WTC11 (cell line): ENCODE measurements at regions not wholly inside any gene's neighbourhood (a gene's known extent, or its start where the extent isn't known, plus 50 kb on each side); places are given as distances from the start of the nearest gene placed in this dataset.

Source experiments
- ATAC-seq: fragments of 200-7000 bp; cut with Tn5 transposase; 2 replicates; pipeline ENCODE4 v1.10.0; 2021; ENCODE audit warnings: mild to moderate bottlenecking, moderate library complexity
- CTCF ChIA-PET: fragments of 300-600 bp; sonication (Branson Sonifier 250); formaldehyde crosslinking; loops from one replicate; lab custom pipeline; 2021; ENCODE audit warnings: antibody characterized with exemption; lab: Charles Lee
- POLR2A ChIA-PET: fragments of 350-600 bp; sonication (Branson Sonifier 250); formaldehyde crosslinking; loops from one replicate; lab custom pipeline; 2021; ENCODE audit warnings: antibody characterized with exemption; lab: Charles Lee
- DNase-seq: peaks from one replicate; pipeline ENCODE4 v3.0.0; 2021; ENCODE audit warnings: low spot score
- H3K27ac Mint-ChIP-seq: 2 replicates; pipeline ENCODE4 v1.8.0; 2021; ENCODE audit warnings: mixed read lengths
- H3K27me3 Mint-ChIP-seq: 2 replicates; pipeline ENCODE4 v1.8.0; 2021; ENCODE audit warnings: low read depth, mild to moderate bottlenecking, moderate library complexity, mixed read lengths
- H3K36me3 Mint-ChIP-seq: 2 replicates; pipeline ENCODE4 v1.8.0; 2021; ENCODE audit warnings: mixed read lengths
- H3K4me1 Mint-ChIP-seq: 2 replicates; pipeline ENCODE4 v1.8.0; 2022; ENCODE audit warnings: mixed read lengths
- H3K4me3 Mint-ChIP-seq: 2 replicates; pipeline ENCODE4 v1.8.0; 2021; ENCODE audit warnings: mild to moderate bottlenecking, moderate library complexity, mixed read lengths
- H3K9me3 Mint-ChIP-seq: 2 replicates; pipeline ENCODE4 v1.8.0; 2021; ENCODE audit warnings: mixed read lengths
- ETV6 ChIP-seq: sonication (generic); formaldehyde crosslinking; IDR thresholded peaks from 2 replicates; pipeline ENCODE4 v1.8.1; 2022; ENCODE audit warnings: mild to moderate bottlenecking, missing genetic modification reagents
- FOXK1 ChIP-seq: sonication (generic); formaldehyde crosslinking; IDR thresholded peaks from 2 replicates; pipeline ENCODE4 v1.8.0; 2022; ENCODE audit warnings: mild to moderate bottlenecking, moderate library complexity, missing genetic modification reagents
- GRHL2 ChIP-seq: fragments of 250-450 bp; sonication (Bioruptor Pico); IDR thresholded peaks from 2 replicates; pipeline ENCODE4 v1.8.0; 2022; ENCODE audit warnings: mild to moderate bottlenecking, moderate library complexity; ENCODE audit not compliant: insufficient replicate concordance, severe bottlenecking
- GTF2I ChIP-seq: fragments of 250-450 bp; sonication (Bioruptor Pico); conservative IDR thresholded peaks from 2 replicates; pipeline ENCODE4 v1.4.0; 2021; ENCODE audit warnings: mild to moderate bottlenecking
- KAT7 ChIP-seq: sonication (generic); formaldehyde crosslinking; IDR thresholded peaks from 2 replicates; pipeline ENCODE4 v1.8.1; 2023; ENCODE audit warnings: missing genetic modification reagents, mild to moderate bottlenecking, borderline replicate concordance
- NFE2L1 ChIP-seq: sonication (generic); formaldehyde crosslinking; IDR thresholded peaks from 2 replicates; pipeline ENCODE4 v1.8.1; 2023; ENCODE audit warnings: missing genetic modification reagents
- NR2C2 ChIP-seq: sonication (generic); formaldehyde crosslinking; IDR thresholded peaks from 2 replicates; pipeline ENCODE4 v1.8.0; 2022; ENCODE audit warnings: mild to moderate bottlenecking, missing genetic modification reagents
- OVOL2 ChIP-seq: fragments of 250-450 bp; sonication (Bioruptor Pico); IDR thresholded peaks from 2 replicates; pipeline ENCODE4 v1.9.0; 2021; ENCODE audit warnings: mild to moderate bottlenecking, borderline replicate concordance
- SMAD4 ChIP-seq: sonication (generic); formaldehyde crosslinking; IDR thresholded peaks from 2 replicates; pipeline ENCODE4 v1.8.0; 2022; ENCODE audit warnings: mild to moderate bottlenecking, missing genetic modification reagents
- SOX15 ChIP-seq: fragments of 250-450 bp; sonication (Bioruptor Pico); IDR thresholded peaks from 2 replicates; pipeline ENCODE4 v1.9.0; 2021; ENCODE audit warnings: mild to moderate bottlenecking
- ZNF138 ChIP-seq: sonication (generic); formaldehyde crosslinking; conservative IDR thresholded peaks from 2 replicates; pipeline ENCODE4 v1.8.1; 2022; ENCODE audit warnings: mild to moderate bottlenecking, moderate library complexity, missing genetic modification reagents
- ZNF219 ChIP-seq: sonication (generic); formaldehyde crosslinking; IDR thresholded peaks from 2 replicates; pipeline ENCODE4 v1.8.0; 2023; ENCODE audit warnings: missing genetic modification reagents, mild to moderate bottlenecking, borderline replicate concordance
- ZNF232 ChIP-seq: sonication (generic); formaldehyde crosslinking; IDR thresholded peaks from 2 replicates; pipeline ENCODE4 v1.8.0; 2022; ENCODE audit warnings: mild to moderate bottlenecking, missing genetic modification reagents
- ZNF263 ChIP-seq: sonication (generic); formaldehyde crosslinking; IDR thresholded peaks from 2 replicates; pipeline ENCODE4 v1.8.1; 2022; ENCODE audit warnings: low read depth, mild to moderate bottlenecking, moderate library complexity, missing genetic modification reagents
- ZNF671 ChIP-seq: fragments of 250-450 bp; sonication (Bioruptor Pico); IDR thresholded peaks from 2 replicates; pipeline ENCODE4 v1.8.0; 2021; ENCODE audit warnings: mild to moderate bottlenecking
- TF ChIP-seq, protein P1 (sequence below): sonication (generic); formaldehyde crosslinking; IDR thresholded peaks from 2 replicates; pipeline ENCODE4 v1.8.1; 2023; ENCODE audit warnings: mild to moderate bottlenecking, missing genetic modification reagents
- TF ChIP-seq, protein P2 (sequence below): fragments of 250-450 bp; sonication (Bioruptor Pico); IDR thresholded peaks from 2 replicates; pipeline ENCODE4 v2.1.2; 2022; ENCODE audit warnings: mild to moderate bottlenecking, moderate library complexity
- TF ChIP-seq, protein P3 (sequence below): sonication (generic); formaldehyde crosslinking; IDR thresholded peaks from 2 replicates; pipeline ENCODE4 v1.8.1; 2023; ENCODE audit warnings: mild to moderate bottlenecking, moderate library complexity, missing genetic modification reagents
- TF ChIP-seq, protein P4 (sequence below): sonication (generic); formaldehyde crosslinking; IDR thresholded peaks from 2 replicates; pipeline ENCODE4 v1.8.0; 2023; ENCODE audit warnings: missing genetic modification reagents
- TF ChIP-seq, protein P5 (sequence below): sonication (generic); formaldehyde crosslinking; IDR thresholded peaks from 2 replicates; pipeline ENCODE4 v1.8.1; 2023; ENCODE audit warnings: mild to moderate bottlenecking, missing genetic modification reagents, moderate library complexity

DNA sequence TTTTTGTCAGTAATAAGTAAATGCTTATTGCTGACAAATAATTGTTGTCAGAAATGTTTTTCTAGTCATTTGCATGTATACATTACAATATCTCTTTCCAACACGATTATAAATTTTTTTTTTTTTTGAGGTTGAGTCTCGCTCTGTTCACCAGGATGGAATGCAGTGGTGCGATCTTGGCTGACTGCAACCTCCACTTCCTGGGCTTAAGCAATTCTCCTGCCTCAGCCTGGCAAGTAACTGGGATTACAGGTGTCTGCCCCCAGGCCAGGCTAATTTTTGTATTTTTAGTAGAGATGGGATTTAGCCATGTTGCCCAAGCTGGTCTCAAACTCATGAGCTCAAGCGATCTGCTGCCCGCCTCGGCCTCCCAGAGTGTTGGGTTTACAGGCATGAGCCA, 72.0 kb upstream of the ATF3 start (continued):
- TF ChIP-seq GRHL2 (CRISPR knock-in tag), result no peak
- TF ChIP-seq, all 79 proteins: peak for 0

DNA sequence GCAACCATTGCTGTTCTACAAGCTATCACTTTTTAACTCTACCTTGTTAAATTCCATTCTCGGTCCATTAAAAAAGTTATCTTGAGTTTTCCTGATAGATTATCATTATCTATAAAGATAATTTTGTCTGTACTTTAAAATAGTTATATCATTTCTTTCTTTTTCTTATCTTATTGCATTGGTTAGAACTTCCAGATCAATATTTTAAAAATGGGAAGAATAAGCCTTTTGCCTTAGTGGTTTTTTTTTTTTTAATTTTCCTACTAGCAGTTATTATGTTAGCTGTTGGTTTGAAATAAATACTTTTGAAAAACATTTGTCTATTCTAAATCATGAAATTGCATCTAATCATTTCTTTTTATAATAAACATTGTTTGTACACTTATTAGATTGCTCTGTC, 71.0 kb upstream of the ATF3 start:
- POLR2A ChIA-PET, result no interaction called here
- H3K27ac Mint-ChIP-seq, result no peak overlapping the region
- DNase-seq (no peak), ATAC-seq (no peak)
- TF ChIP-seq ZNF263, result no peak
- TF ChIP-seq KAT7 (CRISPR knock-in tag), result no peak
- TF ChIP-seq SMAD4 (CRISPR knock-in tag), result no peak
- no peak for TF ChIP-seq ZNF671 (CRISPR knock-in tag)
- TF ChIP-seq ETV6 (CRISPR knock-in tag), result no peak
- TF ChIP-seq, protein P1, sequence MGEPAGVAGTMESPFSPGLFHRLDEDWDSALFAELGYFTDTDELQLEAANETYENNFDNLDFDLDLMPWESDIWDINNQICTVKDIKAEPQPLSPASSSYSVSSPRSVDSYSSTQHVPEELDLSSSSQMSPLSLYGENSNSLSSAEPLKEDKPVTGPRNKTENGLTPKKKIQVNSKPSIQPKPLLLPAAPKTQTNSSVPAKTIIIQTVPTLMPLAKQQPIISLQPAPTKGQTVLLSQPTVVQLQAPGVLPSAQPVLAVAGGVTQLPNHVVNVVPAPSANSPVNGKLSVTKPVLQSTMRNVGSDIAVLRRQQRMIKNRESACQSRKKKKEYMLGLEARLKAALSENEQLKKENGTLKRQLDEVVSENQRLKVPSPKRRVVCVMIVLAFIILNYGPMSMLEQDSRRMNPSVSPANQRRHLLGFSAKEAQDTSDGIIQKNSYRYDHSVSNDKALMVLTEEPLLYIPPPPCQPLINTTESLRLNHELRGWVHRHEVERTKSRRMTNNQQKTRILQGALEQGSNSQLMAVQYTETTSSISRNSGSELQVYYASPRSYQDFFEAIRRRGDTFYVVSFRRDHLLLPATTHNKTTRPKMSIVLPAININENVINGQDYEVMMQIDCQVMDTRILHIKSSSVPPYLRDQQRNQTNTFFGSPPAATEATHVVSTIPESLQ (CRISPR knock-in tag), result no peak
- TF ChIP-seq, protein P2, sequence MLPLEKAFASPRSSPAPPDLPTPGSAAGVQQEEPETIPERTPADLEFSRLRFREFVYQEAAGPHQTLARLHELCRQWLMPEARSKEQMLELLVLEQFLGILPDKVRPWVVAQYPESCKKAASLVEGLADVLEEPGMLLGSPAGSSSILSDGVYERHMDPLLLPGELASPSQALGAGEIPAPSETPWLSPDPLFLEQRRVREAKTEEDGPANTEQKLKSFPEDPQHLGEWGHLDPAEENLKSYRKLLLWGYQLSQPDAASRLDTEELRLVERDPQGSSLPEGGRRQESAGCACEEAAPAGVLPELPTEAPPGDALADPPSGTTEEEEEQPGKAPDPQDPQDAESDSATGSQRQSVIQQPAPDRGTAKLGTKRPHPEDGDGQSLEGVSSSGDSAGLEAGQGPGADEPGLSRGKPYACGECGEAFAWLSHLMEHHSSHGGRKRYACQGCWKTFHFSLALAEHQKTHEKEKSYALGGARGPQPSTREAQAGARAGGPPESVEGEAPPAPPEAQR, result no peak
- TF ChIP-seq, protein P3, sequence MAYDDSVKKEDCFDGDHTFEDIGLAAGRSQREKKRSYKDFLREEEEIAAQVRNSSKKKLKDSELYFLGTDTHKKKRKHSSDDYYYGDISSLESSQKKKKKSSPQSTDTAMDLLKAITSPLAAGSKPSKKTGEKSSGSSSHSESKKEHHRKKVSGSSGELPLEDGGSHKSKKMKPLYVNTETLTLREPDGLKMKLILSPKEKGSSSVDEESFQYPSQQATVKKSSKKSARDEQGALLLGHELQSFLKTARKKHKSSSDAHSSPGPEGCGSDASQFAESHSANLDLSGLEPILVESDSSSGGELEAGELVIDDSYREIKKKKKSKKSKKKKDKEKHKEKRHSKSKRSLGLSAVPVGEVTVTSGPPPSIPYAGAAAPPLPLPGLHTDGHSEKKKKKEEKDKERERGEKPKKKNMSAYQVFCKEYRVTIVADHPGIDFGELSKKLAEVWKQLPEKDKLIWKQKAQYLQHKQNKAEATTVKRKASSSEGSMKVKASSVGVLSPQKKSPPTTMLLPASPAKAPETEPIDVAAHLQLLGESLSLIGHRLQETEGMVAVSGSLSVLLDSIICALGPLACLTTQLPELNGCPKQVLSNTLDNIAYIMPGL (CRISPR knock-in tag), result no peak
- TF ChIP-seq, protein P4, sequence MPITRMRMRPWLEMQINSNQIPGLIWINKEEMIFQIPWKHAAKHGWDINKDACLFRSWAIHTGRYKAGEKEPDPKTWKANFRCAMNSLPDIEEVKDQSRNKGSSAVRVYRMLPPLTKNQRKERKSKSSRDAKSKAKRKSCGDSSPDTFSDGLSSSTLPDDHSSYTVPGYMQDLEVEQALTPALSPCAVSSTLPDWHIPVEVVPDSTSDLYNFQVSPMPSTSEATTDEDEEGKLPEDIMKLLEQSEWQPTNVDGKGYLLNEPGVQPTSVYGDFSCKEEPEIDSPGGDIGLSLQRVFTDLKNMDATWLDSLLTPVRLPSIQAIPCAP (CRISPR knock-in tag), result no peak
- no peak for TF ChIP-seq ZNF138 (CRISPR knock-in tag)
- TF ChIP-seq ZNF219 (CRISPR knock-in tag), result no peak
- TF ChIP-seq NR2C2 (CRISPR knock-in tag), result no peak
- no peak for TF ChIP-seq FOXK1
- TF ChIP-seq OVOL2 (CRISPR knock-in tag), result no peak
- TF ChIP-seq ZNF232 (CRISPR knock-in tag), result no peak
- TF ChIP-seq SOX15 (CRISPR knock-in tag), result no peak
- no peak for TF ChIP-seq NFE2L1 (CRISPR knock-in tag)
- TF ChIP-seq, protein P5, sequence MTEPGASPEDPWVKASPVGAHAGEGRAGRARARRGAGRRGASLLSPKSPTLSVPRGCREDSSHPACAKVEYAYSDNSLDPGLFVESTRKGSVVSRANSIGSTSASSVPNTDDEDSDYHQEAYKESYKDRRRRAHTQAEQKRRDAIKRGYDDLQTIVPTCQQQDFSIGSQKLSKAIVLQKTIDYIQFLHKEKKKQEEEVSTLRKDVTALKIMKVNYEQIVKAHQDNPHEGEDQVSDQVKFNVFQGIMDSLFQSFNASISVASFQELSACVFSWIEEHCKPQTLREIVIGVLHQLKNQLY, result no peak
- no peak for TF ChIP-seq GTF2I (CRISPR knock-in tag)
- H3K4me3 Mint-ChIP-seq, result no peak overlapping the region
- no peaks in the 10 kb centered on the region for H3K4me1 Mint-ChIP-seq
- H3K27me3 Mint-ChIP-seq, result no peaks in the 10 kb centered on the region; the same call in 1 of the 2 replicates
- CTCF ChIA-PET, result interaction anchor here (0.7 to 1.1 kb wide), 2 partner anchors 80 to 180 kb away, joined by 4 read pairs; no protein-coding TSS in a partner anchor
- H3K36me3 Mint-ChIP-seq, result no peaks in the 10 kb centered on the region
- H3K9me3 Mint-ChIP-seq, result peaks cover 5% of the 10 kb centered on the region
